ENCODE measurements at regions not wholly inside any gene's neighbourhood (a gene's known extent, or its start where the extent isn't known, plus 50 kb on each side); places are given as distances from the start of the nearest gene placed in this dataset.

DNA sequence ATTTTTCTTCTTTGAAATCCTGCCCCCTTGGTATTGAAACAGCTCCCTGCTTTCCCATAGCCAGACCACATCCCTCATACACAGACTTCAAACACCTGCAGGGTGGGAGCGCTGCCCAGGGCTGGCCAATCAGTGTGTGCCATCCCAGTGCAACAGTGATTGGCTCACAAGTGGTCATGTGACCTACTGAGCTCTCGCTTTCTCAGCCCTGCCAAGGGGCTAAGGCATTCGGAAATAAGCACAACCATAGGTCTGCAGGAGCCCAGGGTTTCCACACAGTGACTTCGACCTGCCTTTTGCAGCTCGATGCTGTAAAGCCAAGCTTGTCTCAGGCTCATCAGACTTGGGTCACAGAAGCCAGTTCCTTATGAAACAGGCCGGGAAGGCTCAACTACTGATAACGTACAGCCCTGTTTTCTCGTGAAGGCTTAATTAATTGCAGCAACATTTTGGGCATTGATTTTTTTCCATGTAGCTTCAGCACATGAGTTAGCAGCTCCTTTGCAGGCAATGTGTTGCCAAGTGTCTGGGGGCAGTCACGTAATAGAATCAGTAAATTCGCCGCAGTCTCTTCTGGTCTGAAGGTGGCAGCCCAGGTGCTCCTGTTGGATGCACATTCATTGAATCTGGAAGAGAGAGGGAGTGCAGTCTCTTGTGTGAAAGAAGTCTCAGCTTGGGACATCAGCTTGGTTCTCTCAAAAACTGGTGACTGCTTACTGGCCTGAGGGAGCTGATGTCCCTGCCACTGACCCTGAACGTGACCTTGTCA is 1091.8 kb downstream of the AACS start:
- no peak for DNase-seq

DNA sequence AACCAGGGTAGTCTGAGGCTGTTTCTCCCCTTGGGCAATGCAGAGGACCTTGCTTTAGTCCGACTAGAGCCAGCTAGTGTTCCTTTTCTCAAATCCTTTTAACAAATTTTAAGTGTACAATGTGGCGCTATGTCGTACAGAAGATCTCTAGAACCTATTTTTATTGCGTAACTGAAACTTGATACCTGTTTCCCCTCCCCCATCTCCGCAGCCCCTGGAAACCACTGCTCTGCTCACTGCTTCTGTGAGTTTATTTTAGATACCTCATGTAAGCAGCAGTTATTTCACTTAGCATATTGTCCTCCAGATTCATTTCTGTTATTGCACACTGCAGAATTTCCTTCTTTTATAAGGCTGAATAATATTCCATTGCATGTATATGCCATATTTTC is 1092.3 kb downstream of the AACS start:
- no peak for DNase-seq

DNA sequence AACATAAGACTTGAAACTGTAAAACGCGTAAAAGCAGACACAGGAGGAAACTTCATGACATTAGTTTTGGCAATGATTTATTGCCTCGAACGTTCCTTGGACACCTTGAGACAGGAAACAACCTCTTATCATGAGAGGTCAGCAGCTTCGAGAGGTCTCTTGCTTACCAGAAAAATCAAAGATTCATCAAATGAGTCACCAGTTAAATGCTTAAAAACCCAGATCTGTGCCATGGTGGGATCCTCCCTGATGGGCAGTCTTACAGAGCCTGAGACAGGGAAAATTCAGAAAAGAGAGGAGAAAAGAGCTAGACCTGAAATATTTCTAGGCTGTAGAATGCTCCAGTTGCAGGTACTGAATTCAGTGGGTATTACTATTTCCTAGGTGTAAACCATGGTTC is 1093.9 kb downstream of the AACS start:
- no peak for DNase-seq

DNA sequence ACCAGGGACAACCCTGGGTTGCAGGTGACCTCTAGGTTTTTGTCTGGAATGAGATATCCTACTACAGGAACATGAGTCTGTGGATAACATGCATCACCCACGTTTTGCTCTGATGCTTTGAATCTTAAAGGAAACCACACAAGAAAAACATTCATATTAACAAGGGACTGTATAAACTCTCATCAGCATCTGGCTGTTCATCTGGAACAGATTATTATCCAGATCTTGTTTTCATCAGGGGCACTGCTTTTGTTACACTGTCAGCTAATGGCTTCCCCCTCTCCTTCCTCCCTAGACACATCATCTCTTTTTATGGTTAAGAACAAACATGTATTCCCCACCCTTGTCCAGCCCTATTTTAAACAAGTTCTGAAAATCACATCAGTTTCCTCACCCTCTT is 1095.7 kb downstream of the AACS start:
- DNase-seq: no peak

DNA sequence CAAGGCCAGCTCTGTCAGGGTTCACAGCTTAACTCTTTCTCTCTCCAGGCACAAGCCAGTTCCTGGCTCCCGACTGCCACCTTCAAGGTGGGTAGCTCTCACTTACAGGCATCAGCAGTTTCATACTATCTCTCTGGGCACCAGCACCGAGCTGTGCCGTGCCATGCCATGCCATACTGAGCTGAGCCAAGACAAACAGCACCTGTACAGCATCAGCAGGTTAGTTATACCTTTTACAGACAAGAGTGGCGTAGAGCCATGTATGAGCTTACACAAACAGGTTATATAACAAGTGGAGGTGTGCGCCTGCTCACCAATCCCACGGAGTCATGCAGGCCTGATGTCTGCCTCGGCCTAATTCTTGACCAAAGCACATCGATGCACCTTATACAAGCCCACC is 1098.7 kb downstream of the AACS start:
- DNase-seq: no peak

DNA sequence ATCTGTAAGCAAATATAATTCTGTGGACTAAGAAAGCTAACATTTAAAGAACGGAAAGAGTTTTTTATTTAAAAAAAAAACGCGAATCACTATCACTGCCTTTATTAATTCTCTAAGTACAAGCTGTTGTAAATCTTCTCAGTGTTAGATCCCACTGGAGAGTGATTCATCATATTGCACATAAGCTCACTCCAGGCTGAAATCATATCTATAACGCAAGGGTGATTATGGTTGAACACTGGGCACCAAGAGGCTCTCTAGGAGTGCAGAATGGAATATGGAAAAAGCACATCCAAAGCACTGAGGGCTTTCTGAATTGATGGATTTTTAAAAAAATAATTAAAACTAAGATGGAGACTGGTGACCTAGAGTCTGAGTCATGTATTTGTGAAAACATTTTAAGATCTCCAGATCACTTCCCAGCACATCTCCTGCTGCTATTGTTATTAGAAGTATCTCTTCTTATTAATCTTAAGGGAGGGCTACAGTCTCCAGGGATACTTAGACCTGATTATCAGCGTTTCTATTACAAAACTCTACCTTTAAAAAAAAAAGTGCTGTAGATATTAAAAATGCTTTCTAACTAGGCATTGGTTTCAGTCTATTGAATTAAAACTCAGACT is 1106.8 kb downstream of the AACS start:
- no peak for DNase-seq

DNA sequence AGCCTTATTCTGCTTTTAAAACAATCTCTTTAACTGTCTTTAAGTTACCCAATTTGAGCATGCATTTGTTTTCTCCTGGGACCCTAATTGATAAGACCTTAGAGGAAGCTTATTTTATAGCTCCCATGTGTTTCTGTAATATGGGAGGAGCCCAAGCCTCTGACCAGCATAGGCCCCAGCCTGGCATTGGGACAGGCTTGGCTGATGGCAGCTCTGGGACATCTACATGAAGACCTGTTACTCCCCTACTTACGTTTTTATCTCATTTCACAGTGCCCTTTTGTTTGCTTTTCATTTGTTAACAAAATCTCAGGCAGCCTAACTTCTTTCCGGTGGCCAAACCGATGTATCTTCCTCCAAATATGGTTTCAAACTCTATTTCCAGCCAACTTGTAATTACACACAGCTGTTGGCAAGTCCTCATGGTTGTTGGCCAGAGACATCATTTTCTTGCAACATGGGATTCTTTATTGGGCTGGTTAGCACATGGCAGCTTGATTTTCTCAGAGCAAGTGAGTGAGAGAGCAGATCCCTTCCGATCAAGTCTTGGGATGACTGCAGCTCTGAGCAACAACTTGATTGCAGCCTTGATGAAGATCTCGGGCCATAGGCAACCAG is 1117.5 kb downstream of the AACS start:
- DNase-seq: no peak

DNA sequence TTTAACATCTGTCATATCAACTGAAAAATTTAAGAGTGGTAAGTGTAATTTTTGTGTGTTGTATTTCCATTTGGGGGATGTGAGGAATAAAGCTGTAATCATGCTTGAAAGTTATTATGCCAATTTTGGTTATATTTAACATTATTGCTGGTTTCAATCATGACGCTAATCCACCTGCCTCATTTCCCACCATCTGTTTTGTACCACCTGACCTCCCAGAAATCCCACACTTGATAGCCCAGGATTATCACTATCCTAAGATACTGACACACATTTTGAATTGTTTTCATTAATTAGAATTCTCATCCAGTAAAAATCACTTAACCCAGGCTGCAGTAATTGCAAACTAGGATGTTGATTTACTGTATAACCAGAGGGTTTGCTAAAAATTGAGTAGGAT is 1119.8 kb downstream of the AACS start:
- DNase-seq: no peak

DNA sequence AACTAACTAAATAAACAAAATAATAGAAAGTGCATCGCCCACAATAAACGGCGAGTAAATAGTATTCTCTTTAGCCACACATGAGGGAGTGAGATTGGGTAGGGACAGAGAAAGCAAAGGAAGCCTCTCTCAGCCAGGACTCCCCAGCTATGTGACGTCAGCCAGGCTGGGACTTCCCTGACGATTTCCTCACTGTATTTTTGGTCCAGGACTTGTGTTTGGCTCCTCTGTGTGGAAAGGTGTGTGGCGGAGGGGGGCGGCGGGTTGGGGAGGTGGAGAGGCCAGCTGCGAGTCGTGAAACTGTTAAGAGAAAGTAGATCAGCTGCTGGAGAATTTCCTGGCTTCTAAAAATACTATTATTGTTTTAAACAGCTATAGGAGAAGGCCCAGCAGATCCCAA is 1124.6 kb downstream of the AACS start:
- no peak for DNase-seq

DNA sequence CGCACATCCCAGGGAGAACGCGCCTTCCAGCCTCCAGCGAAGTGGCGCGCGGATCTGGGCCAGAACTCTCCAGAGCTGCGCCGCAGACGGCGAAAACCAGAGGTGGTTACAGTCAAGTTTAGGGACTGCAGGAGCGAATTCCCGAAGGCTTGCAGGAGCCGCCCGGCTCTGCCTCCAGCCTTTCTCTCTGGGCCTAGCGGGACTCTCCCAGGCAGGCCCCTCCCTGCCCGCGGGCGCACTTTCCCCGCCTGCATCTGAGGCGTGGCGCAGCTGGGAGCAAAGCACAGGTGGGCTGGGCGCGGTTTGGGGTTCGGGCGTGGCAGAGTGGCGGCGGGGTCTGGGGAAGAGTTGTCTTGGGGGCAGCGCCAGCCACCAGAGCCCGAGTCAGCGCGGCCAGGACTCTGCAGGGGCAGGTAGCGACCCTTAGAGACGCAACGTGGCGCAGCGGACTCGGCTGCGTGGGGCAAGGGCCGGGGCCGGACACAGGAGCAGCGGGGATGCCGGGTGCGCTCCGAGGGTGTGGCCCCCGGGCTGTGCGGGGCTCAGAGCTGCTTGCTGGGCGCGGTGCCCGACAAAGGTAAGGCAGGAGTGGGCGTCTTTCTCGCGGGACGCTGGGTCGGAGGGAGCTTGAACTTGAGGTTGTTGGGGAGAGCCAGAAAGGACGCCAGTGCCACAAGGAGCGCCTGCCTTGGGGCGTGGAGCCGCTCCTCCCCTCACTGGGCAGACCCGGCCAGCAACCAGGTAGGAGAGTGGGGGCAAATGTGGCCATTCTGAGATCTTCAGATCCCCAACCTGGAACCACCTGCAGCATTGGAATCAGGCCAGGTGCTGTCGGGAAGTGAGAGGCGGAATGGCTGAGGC is 1126.0 kb downstream of the AACS start:
- no peak for DNase-seq

DNA sequence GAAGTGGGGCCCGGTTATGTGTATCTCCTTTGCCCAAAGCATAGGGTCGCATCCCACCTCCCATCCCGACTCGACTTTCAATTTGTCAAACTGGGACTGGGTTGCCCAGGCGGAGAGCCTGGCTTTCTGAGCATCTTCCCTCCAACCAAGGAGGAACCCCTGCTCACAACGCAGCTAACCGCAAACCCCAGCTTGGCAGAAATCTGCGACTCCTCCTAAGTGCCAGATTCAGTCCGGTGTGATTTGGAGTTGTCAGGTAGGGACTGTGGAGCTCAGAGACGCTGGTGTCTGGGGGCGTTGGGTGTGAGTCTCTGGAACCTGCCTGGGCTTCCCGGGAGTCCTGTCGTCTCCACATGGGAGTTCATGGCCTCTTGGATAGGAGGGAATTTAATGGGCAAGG is 1126.7 kb downstream of the AACS start:
- DNase-seq: no peak

DNA sequence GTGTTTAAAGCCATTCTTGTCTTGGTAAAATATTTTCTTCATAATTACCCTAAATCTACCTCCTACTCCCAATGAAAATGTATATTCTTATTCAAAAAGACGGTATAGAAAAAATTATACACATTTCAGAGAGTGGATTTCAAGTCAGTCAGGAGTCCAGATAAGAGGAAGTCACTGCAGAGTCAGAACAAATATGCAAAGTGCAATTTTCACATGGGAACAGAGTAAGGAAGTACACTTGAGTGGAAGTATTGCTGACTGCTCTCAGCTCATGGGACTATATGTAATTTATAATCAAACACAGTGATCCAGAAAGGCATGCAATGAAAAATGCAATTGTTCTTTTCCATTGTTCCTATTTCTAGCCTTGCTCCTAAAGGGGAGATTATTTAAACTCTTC is 1128.0 kb downstream of the AACS start:
- DNase-seq: no peak

DNA sequence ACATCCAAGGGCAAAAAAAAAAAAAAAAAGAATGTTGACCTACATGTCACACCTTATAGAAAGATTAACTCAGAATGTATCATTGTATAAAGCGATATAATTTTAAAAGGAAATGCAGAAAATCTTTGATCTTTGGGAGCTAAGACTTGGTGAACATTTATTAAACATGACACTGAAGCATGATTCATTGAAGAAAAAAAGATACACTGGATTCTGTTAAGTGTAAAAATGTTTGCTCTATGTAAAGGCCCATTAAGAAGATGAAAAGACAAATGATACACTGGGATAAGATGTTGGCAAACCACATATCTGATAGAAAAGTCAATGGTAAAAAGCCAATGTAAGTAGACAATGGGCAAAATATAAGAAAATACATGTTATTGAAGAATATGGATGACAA is 1131.0 kb downstream of the AACS start:
- DNase-seq: no peak

DNA sequence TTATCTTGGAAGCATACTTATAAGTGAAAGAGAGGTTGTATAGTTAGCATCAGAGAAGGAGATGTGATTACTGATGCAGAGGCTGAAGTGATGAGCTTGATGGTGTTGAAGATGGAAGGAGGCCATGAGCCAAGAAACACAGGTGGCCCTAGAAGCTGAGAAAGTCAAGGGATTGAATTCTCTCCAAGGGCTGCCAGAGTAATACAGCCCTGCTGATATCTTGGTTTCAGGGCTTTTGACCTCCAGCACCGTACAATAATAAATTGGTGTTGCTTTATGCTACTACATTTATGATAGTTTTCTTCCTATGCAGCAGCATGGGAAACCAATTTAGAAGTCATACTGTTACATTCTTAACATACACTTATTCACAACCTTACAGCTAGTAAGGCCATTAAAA is 1133.3 kb downstream of the AACS start:
- no peak for DNase-seq

DNA sequence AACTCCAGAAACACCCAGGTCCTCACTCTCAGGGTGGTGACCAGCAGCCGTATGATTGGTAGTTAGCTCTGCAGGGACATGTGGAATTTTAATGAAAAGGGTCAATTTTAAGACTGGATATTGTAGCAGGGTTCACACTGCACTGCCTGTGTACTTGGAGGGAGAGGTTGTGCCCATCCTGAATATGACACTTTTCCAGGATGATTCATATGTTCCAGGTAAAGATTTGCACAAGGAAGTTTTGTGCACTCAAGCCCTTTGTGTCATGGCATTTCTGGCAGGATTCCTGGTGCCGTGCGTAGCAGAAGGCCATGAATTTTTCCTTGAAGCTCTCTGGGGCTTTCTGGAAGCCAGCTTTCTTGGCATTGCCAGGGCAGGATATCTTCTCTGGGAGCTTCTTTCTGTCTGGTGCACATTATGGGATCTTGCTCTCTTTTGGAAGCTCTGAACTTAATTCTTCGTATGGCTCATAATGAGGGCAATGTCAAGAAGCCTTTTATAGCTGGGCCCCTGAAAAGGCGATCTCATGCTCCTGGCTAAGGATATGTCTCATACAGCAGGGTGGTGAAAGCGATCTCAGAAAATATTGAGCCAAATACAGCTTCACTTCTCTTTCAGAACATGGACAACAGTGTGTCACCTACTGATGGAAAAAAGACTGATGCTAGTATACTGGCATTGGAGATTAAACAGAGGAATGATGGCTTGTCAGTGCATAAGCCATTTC is 1133.9 kb downstream of the AACS start:
- DNase-seq: no peak

DNA sequence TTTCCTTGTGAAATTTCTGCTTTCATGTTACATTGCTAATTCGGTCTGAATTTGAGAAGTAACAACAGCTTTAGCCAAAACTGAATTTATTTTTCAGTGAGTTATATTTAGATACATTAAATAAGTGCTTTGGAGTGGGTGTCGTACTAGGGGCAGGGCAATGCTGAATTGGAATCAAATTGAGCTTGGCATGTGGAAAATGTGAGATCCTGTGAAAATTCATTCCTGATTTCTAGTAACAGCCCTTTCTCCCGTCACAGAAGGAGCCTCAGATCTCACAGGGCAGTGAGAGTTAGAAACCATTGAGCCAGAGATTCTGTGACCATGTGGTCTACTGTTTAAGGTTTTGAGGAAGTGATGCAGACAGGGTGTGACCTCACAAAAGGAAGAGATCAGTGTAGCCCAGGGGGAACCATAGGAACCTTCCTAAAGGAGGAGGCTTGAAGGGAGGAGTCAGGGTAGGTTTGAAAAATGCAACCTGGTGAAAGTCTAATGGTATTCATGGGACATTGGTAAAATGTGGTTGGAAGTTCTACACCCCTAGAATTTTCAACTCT is 1136.8 kb downstream of the AACS start:
- DNase-seq: no peak

DNA sequence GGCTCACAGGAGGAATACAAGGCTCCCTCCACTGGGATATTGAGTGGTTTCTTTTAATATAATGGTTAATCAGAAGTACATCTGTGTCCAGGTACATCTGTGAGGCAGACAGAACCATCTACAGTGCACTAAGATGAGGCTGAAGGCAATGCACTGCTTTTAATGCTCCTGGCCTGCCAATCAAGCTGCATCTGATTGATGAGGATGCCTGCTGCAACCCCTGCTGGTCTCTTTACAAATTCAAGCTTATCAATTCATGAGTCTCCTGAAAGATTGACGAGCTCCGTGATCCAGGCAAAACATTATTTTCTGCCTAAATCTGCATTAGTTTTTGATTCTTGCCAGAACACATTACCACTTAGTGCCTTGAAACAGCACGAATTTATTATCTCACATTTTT is 1139.1 kb downstream of the AACS start:
- no peak for DNase-seq

DNA sequence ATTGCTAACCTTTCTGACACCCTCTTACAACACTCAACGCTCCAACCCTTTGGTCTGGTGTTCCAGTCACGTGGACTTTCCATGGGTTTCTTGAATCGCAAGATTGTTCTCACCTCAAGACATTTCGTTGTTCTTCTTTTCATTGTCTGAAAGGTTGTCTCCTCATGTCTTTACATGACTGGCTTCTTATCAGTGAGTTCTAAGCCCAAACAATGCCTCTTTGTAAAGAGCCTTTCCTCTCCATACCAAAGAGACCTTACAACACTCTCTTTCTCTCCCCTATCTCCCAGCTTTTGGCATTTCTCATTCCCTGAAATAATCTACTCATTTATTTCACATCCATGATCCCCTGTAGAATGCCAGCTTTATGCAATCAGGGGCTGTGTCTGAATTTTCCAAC is 1144.8 kb downstream of the AACS start:
- no peak for DNase-seq

DNA sequence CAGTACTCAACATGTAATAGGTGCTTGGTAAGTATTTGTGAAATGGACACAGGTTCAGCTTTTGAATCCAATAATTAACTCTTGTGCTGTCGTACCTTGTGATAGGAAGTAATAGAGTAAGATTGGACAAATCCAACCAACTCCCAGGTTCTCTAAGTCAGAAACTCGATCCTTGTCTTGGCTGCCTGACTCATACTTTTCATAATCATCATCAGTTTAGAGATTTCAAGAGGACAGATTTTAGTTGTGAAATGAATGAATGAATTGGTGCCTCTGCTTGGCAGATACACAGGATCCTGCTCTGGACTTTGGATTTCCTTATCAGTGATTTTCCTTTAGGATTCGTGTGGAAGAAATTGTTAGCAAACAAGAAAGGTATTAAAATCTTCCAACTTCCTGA is 1145.2 kb downstream of the AACS start:
- DNase-seq: no peak

DNA sequence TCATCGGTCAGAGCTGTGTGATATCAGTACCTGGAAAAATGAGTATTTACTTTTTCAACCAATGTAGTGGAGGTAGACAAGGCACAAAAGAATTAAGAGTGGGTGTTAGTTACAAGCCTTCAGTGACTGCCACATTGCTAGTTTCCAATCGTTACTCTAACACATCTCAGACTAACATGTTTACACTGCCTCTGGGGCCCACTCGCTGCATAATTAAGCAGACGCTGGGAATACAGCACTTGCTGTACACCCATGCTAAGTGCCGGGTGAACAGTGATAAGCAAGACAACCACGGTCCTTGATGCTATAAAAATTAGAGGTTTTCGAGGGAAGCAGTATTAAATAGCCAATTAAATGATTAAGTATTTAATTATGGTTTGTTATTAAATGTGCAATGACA is 1147.6 kb downstream of the AACS start:
- no peak for DNase-seq

DNA sequence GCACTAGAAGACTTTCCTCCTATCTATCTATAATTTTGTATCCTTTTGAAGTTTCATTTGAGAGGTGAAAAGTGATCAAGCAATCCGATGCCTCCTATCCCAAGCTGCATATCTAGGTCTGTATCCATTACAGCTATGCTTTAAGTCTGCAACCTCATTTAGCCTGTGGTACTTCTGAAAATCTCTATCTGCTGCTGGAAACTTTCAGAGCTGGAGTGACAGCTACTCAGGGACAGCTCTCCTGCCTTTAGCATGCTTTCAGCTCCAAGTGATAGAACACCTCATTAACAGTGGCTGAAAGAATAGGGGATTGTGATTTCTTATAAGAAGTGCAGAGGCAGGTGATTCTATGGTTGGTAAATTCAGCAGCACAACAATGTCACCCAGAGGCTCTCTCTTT is 1153.5 kb downstream of the AACS start:
- no peak for DNase-seq

DNA sequence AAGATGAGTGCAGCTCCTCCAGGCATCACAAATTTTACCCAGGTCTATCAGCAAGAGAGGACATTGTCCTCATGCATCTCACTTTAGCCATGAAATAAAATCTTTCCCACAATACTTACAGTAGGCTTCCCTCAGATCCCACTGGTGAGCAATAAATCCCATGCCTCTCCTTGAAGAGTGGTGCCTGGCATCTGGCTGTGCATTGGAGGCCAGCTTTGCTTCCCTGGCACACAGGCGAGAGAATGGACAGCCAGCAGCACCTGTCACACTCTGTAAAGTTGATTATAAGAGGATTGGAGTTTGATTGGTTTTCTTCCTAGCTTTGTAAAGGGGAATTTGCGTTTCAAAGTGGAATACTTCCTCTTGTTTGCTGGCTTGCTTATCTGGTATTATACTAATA is 1153.9 kb downstream of the AACS start:
- DNase-seq: no peak
